Ovary (tissue), 7 donors: ENCODE measurements at regions not wholly inside any gene's neighbourhood (a gene's known extent, or its start where the extent isn't known, plus 50 kb on each side); places are given as distances from the start of the nearest gene placed in this dataset.

Experiments used
- DNase-seq, 5 donors: peaks; one replicate each; pipeline ENCODE4 v3.0.0-alpha.2; 2019 to 2020
- H3K27ac ChIP-seq, 2 donors: fragments of 200-600 bp; one replicate each; pipeline versions ENCODE4 v1.5.1 to v1.8.0; 2019 to 2022
- H3K27me3 ChIP-seq: fragments of 200-600 bp; one replicate; pipeline ENCODE4 v1.8.0; 2022
- H3K36me3 ChIP-seq: fragments of 200-600 bp; sonication (generic); one replicate; pipeline ENCODE4 v1.5.1; 2019
- H3K4me1 ChIP-seq: one replicate; pipeline ENCODE4 v1.8.1; 2013; ENCODE audit warnings: mild to moderate bottlenecking, moderate library complexity; ENCODE audit not compliant: insufficient read depth
- H3K4me3 ChIP-seq: fragments of 200-600 bp; sonication (generic); one replicate; pipeline ENCODE4 v1.5.1; 2017
- H3K9me3 ChIP-seq, 2 donors: fragments of 200-600 bp in 1 of 2; sonication (generic) in 1 of 2; one replicate each; pipeline versions ENCODE4 v1.5.1 to v1.8.1; 2013 to 2019; ENCODE audit warnings: mild to moderate bottlenecking in 1 of 2, moderate library complexity in 1 of 2
- CTCF ChIP-seq, 3 donors: fragments of 450-650 bp in 2 of 3; fragments of 200-600 bp in 1 of 3; IDR thresholded peaks; one replicate each; pipeline versions ENCODE4 v1.5.1 to v1.8.0; 2016 to 2022; ENCODE audit warnings: antibody characterized with exemption in 3 of 3, mild to moderate bottlenecking in 1 of 3
- EP300 ChIP-seq: sonication (generic); formaldehyde crosslinking; IDR thresholded peaks from one replicate; pipeline ENCODE4 v1.6.1; 2017; ENCODE audit warnings: antibody characterized with exemption
- POLR2A ChIP-seq: fragments of 450-650 bp; IDR thresholded peaks from one replicate; pipeline ENCODE4 v1.6.1; 2017; ENCODE audit warnings: antibody characterized with exemption, mild to moderate bottlenecking, moderate library complexity
- WGBS, 3 donors: extraction: QIAGEN DNeasy Blood & Tissue Kit in 1 of 3; methylation state at CpG; one replicate each; pipeline versions ENCODE4 v1.1.5 to v1.1.7; 2013 to 2017; 5-methylcytosine and 5-hydroxymethylcytosine counted together
- intact Hi-C, 4 donors: fragments of 100-400 bp; cut with DNase I; formaldehyde crosslinking; loops; one replicate each; pipeline versions ENCODE4 v1.11.0 to v1.15.1; 2022 to 2023
- donor health status: DM: no; HTN: no; CAD: no; lungs with moderate emphysema.
- donor health status: DM: no; HTN: no; CAD: no.
- donor health status: Bipolar disorder and iron deficiency.
- donor health status: DM: no; HTN: no; CAD: no.
- donor health status: DM: yes; HTN: yes; CAD: no.

GRCh38 chr5:120841830-120842229 is 377.7 kb downstream of the PRR16 start:
- DNase-seq: no peak
- H3K27me3 ChIP-seq: no peaks in the 10 kb centered on the region
- no peaks in the 10 kb centered on the region for H3K9me3 ChIP-seq
- H3K27ac ChIP-seq: no peak overlapping the region
- H3K4me3 ChIP-seq: no peak overlapping the region
- no peak for TF ChIP-seq CTCF (IDR thresholded peaks at IDR 0.05)
- no peak for TF ChIP-seq EP300
- no peak for TF ChIP-seq POLR2A
- no peaks in the 10 kb centered on the region for H3K4me1 ChIP-seq
- intact Hi-C loops: no loop called here
- no peaks in the 10 kb centered on the region for H3K36me3 ChIP-seq

- DNase-seq: no peak
- Histone ChIP-seq H3K27ac (no peak overlapping the region), H3K27me3 (no peaks in the 10 kb centered on the region), H3K9me3 (no peaks in the 10 kb centered on the region), H3K4me3 (no peak overlapping the region), H3K36me3 (no peaks in the 10 kb centered on the region), H3K4me1 (no peaks in the 10 kb centered on the region)
- intact Hi-C loops: no loop called here
- TF ChIP-seq EP300: no peak
- TF ChIP-seq POLR2A: no peak
- no peak for TF ChIP-seq CTCF (IDR thresholded peaks at IDR 0.05)
- WGBS, 3 donors: 52 to 59% (median 58%) methylated on average over 3 of the region's 3 CpGs
Measured at GRCh38 chr5:120843390-120843980, 379.4 kb downstream of the PRR16 start.

- TF ChIP-seq CTCF (IDR thresholded peaks at IDR 0.05): no peak
- no peak for TF ChIP-seq EP300
- no peak for TF ChIP-seq POLR2A
- Histone ChIP-seq H3K27me3 (no peaks in the 10 kb centered on the region), H3K36me3 (no peaks in the 10 kb centered on the region), H3K27ac (no peak overlapping the region), H3K4me1 (no peaks in the 10 kb centered on the region), H3K4me3 (no peak overlapping the region), H3K9me3 (no peaks in the 10 kb centered on the region)
- WGBS, 3 donors: 74 to 84% (median 76%) methylated on average over 2 of the region's 2 CpGs
- intact Hi-C loops: no loop called here
- no peak for DNase-seq
Measured at GRCh38 chr5:120848883-120849282, 384.8 kb downstream of the PRR16 start.

GRCh38 chr5:120852222-120852860 is 388.2 kb downstream of the PRR16 start:
- Histone ChIP-seq H3K4me1 (no peaks in the 10 kb centered on the region), H3K27me3 (no peaks in the 10 kb centered on the region), H3K36me3 (no peaks in the 10 kb centered on the region), H3K27ac (no peak overlapping the region), H3K4me3 (no peak overlapping the region), H3K9me3 (no peaks in the 10 kb centered on the region)
- DNase-seq: no peak
- TF ChIP-seq CTCF (IDR thresholded peaks at IDR 0.05): no peak
- TF ChIP-seq POLR2A: no peak
- no peak for TF ChIP-seq EP300
- intact Hi-C loops: no loop called here
- WGBS, 3 donors: 52 to 72% (median 66%) methylated on average over 1 of the region's 1 CpG
